Lung (tissue), 11 donors: ENCODE measurements at regions not wholly inside any gene's neighbourhood (a gene's known extent, or its start where the extent isn't known, plus 50 kb on each side); places are given as distances from the start of the nearest gene placed in this dataset.
"Not testable (repeated sequence)": the region's sequence is repeated elsewhere in the genome, so short reads cannot be mapped to it uniquely, and the experiment has no call there.

Experiments used
- ATAC-seq: fragments of 200-7000 bp; cut with Tn5 transposase; one replicate; pipeline ENCODE4 v1.9.1; 2020; ENCODE audit warnings: moderate number of reproducible peaks; ENCODE audit not compliant: insufficient read depth, low FRiP score
- DNase-seq, 3 donors: peaks; one replicate each; pipeline ENCODE4 v3.0.0-alpha.2; 2013 to 2017
- H3K27ac ChIP-seq, 2 donors: one replicate each; pipeline ENCODE4 v1.5.1; 2013; ENCODE audit warnings: mild to moderate bottlenecking in 2 of 2, moderate library complexity in 2 of 2, control low read depth in 1 of 2, inconsistent platforms in 1 of 2, low read depth in 1 of 2, low read length in 1 of 2
- H3K27me3 ChIP-seq, 3 donors: one replicate each; pipeline ENCODE4 v1.5.1; 2013; ENCODE audit warnings: low read length in 2 of 3; ENCODE audit not compliant: control insufficient read depth in 3 of 3, insufficient read depth in 3 of 3
- H3K36me3 ChIP-seq, 4 donors: one replicate each; pipeline ENCODE4 v1.5.1; 2013; ENCODE audit warnings: low read length in 4 of 4, mild to moderate bottlenecking in 1 of 4, moderate library complexity in 1 of 4; ENCODE audit not compliant: control insufficient read depth in 4 of 4, insufficient read depth in 4 of 4
- H3K4me1 ChIP-seq, 5 donors: one replicate each; pipeline ENCODE4 v1.5.1; 2013; ENCODE audit warnings: low read length in 5 of 5, mild to moderate bottlenecking in 2 of 5, moderate library complexity in 1 of 5; ENCODE audit not compliant: control insufficient read depth in 5 of 5, insufficient read depth in 5 of 5
- H3K4me3 ChIP-seq: one replicate; pipeline ENCODE4 v1.5.1; 2013; ENCODE audit warnings: mild to moderate bottlenecking, control low read depth, moderate library complexity
- H3K9ac ChIP-seq, 2 donors: one replicate each; pipeline ENCODE4 v1.5.1; 2013; ENCODE audit warnings: low read length in 2 of 2, control low read depth in 1 of 2; ENCODE audit not compliant: insufficient read depth in 1 of 2
- H3K9me3 ChIP-seq, 4 donors: one replicate each; pipeline ENCODE4 v1.5.1; 2013; ENCODE audit warnings: low read length in 3 of 4, mild to moderate bottlenecking in 1 of 4, moderate library complexity in 1 of 4; ENCODE audit not compliant: control insufficient read depth in 4 of 4, insufficient read depth in 3 of 4
- WGBS, 2 donors: extraction: QIAGEN DNeasy Blood & Tissue Kit; methylation state at CpG; one replicate each; pipeline ENCODE4 v1.1.7; 2013; 5-methylcytosine and 5-hydroxymethylcytosine counted together
- TF ChIP-seq, protein P1 (sequence below): IDR thresholded peaks from 2 replicates; pipeline ENCODE4 v1.5.1; 2012; ENCODE audit warnings: mild to moderate bottlenecking; ENCODE audit errors: control extremely low read depth, extremely low read depth
- donor health status: control.
- donor health status: control.
- donor health status: Bipolar disorder and iron deficiency.
- donor health status: healthy.
- donor health status: DM: yes; HTN: yes; CAD: no.

DNA sequence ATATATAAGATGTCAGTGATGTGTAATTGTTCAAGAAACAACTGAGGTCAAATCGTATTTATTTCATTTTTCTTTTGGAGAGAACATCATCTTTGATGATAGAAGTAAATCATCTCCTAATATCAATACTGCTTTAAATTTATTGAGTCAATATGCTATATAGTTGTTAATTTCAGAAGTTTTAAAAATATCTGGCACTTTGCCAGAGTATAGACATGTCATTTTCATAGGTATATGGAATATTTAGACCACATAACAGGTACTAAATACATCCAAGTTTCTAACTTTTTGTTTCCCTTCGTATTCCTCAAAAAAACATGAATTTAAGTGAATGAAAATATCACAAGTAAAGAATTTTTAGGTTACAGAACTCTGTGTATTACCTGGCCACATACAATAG, 577.8 kb downstream of the ARL4A start:
- H3K4me1 ChIP-seq = peaks cover 0 to 2% (median 0%) of the 10 kb centered on the region in 5 donors
- no peak for ATAC-seq
- TF ChIP-seq, protein P1, sequence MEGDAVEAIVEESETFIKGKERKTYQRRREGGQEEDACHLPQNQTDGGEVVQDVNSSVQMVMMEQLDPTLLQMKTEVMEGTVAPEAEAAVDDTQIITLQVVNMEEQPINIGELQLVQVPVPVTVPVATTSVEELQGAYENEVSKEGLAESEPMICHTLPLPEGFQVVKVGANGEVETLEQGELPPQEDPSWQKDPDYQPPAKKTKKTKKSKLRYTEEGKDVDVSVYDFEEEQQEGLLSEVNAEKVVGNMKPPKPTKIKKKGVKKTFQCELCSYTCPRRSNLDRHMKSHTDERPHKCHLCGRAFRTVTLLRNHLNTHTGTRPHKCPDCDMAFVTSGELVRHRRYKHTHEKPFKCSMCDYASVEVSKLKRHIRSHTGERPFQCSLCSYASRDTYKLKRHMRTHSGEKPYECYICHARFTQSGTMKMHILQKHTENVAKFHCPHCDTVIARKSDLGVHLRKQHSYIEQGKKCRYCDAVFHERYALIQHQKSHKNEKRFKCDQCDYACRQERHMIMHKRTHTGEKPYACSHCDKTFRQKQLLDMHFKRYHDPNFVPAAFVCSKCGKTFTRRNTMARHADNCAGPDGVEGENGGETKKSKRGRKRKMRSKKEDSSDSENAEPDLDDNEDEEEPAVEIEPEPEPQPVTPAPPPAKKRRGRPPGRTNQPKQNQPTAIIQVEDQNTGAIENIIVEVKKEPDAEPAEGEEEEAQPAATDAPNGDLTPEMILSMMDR = no peak
- no peaks in the 10 kb centered on the region for H3K36me3 ChIP-seq
- no peaks in the 10 kb centered on the region for H3K9me3 ChIP-seq
- 81 to 84% methylated on average over 2 of the region's 2 CpGs for WGBS, 2 donors
- H3K4me3 ChIP-seq = no peak overlapping the region
- no peaks in the 10 kb centered on the region for H3K27me3 ChIP-seq
- no peak for DNase-seq
- H3K9ac ChIP-seq = no peak overlapping the region
- no peak overlapping the region for H3K27ac ChIP-seq

DNA sequence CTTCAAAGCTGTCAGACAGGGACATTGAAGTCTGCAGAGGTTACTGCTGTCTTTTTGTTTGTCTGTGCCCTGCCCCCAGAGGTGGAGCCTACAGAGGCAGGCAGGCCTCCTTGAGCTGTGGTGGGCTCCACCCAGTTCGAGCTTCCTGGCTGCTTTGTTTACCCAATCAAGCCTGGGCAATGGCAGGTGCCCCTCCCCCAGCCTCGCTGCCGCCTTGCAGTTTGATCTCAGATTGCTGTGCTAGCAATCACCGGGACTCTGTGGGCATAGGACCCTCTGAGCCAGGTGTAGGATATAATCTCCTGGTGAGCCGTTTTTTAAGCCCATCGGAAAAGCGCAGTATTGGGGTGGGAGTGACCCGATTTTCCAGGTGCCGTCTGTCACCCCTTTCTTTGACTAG, 586.8 kb downstream of the ARL4A start:
- not testable (repeated sequence) for DNase-seq, H3K4me3 ChIP-seq, H3K9me3 ChIP-seq, H3K36me3 ChIP-seq, H3K4me1 ChIP-seq, H3K9ac ChIP-seq, H3K27me3 ChIP-seq, ATAC-seq, H3K27ac ChIP-seq
- WGBS, 2 donors = 81 to 91% methylated on average over 8 to 9 of the region's 9 CpGs

DNA sequence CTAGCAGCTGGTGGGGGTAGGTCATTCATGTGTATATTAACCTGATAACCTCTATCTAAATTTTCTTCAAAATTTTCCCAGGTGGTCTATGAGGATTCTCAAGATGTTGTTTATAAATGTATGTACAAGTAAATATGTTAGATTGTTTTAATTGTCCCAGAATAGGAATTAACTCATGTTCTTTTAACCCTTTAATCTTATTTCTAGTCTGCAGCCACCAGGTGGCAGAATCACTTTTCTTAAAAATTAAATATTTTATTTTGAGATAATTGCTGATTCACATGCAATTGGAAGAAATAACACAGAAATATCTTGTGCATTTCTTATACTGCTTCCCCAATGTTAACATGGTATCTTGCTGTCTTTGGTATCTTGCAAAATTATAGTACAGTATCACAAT, 589.5 kb downstream of the ARL4A start:
- Histone ChIP-seq H3K9ac (no peak overlapping the region), H3K36me3 (no peaks in the 10 kb centered on the region), H3K4me3 (no peak overlapping the region), H3K4me1 (no peaks in the 10 kb centered on the region), H3K27me3 (no peaks in the 10 kb centered on the region), H3K27ac (no peak overlapping the region), H3K9me3 (no peaks in the 10 kb centered on the region)
- TF ChIP-seq, protein P1 = no peak
- DNase-seq (no peak), ATAC-seq (no peak)

DNA sequence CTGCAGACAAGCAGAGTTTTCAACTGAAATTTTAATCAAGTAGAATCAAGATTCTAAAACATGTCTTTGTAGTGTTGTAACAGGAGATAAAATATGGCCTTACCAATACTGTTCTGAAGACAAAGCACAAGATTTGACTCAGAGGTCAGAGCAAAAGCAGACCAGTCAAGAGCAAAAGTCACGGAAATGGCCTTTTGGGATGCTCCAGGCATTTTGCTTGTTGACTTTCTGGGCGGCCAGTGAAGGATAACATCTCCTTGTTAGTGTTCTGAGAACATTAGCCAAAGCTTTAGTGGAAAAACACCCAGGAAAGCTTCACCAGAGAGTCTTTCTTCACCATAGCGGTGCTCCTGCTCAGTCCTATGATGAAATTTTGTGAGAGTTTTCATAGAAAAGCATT, 590.6 kb downstream of the ARL4A start:
- H3K36me3 ChIP-seq = no peaks in the 10 kb centered on the region
- TF ChIP-seq, protein P1 = no peak
- 44 to 67% methylated on average over 3 of the region's 3 CpGs for WGBS, 2 donors
- H3K9ac ChIP-seq = no peak overlapping the region
- no peak overlapping the region for H3K27ac ChIP-seq
- H3K27me3 ChIP-seq = no peaks in the 10 kb centered on the region
- no peaks in the 10 kb centered on the region for H3K4me1 ChIP-seq
- DNase-seq = no peak
- no peak for ATAC-seq
- H3K9me3 ChIP-seq = no peaks in the 10 kb centered on the region
- H3K4me3 ChIP-seq = no peak overlapping the region
